SK-N-SH (cell line): ENCODE measurements at regions not wholly inside any gene's neighbourhood (a gene's known extent, or its start where the extent isn't known, plus 50 kb on each side); places are given as distances from the start of the nearest gene placed in this dataset.

Experiments used
- RAD21 ChIP-seq: IDR thresholded peaks from 2 replicates; pipeline ENCODE4 v1.6.1; 2012; ENCODE audit warnings: mild to moderate bottlenecking, low read length
- RFX5 ChIP-seq: IDR thresholded peaks from 2 replicates; pipeline ENCODE4 v1.6.1; 2012; ENCODE audit warnings: mild to moderate bottlenecking, improper control_type of control experiment, low read length
- YY1 ChIP-seq: IDR thresholded peaks from 2 replicates; pipeline ENCODE4 v1.4.0; 2012; ENCODE audit warnings: low read depth, mild to moderate bottlenecking
- TF ChIP-seq, protein P1 (sequence below): fragments of 200-600 bp; sonication (generic); IDR thresholded peaks from 2 replicates; pipeline ENCODE4 v1.6.1; 2017; ENCODE audit warnings: antibody characterized with exemption, mild to moderate bottlenecking, moderate library complexity

DNA sequence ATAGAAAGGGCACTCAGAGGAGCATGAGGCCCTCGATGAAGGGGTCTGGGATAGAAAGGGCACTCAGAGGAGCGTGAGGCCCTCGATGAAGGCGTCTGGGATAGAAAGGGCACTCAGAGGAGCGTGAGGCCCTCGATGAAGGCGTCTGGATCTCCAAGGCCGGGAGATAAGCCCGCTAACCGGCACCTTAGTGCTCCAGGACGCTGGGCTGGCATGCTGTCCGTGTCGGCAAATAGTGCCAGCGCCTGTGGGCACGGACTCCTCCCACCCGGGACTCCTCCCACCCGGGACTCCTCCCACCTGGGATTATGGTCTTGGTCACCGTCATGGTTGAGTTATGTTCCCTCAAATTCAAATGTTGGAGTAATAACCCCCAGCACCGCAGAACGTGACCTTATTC is 725.3 kb downstream of the BRD1 start:
- TF ChIP-seq RAD21 (no peak), RFX5 (no peak), YY1 (no peak)
- TF ChIP-seq, protein P1, sequence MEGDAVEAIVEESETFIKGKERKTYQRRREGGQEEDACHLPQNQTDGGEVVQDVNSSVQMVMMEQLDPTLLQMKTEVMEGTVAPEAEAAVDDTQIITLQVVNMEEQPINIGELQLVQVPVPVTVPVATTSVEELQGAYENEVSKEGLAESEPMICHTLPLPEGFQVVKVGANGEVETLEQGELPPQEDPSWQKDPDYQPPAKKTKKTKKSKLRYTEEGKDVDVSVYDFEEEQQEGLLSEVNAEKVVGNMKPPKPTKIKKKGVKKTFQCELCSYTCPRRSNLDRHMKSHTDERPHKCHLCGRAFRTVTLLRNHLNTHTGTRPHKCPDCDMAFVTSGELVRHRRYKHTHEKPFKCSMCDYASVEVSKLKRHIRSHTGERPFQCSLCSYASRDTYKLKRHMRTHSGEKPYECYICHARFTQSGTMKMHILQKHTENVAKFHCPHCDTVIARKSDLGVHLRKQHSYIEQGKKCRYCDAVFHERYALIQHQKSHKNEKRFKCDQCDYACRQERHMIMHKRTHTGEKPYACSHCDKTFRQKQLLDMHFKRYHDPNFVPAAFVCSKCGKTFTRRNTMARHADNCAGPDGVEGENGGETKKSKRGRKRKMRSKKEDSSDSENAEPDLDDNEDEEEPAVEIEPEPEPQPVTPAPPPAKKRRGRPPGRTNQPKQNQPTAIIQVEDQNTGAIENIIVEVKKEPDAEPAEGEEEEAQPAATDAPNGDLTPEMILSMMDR: no peak
